ENCODE measurements at regions not wholly inside any gene's neighbourhood (a gene's known extent, or its start where the extent isn't known, plus 50 kb on each side); places are given as distances from the start of the nearest gene placed in this dataset.

DNA sequence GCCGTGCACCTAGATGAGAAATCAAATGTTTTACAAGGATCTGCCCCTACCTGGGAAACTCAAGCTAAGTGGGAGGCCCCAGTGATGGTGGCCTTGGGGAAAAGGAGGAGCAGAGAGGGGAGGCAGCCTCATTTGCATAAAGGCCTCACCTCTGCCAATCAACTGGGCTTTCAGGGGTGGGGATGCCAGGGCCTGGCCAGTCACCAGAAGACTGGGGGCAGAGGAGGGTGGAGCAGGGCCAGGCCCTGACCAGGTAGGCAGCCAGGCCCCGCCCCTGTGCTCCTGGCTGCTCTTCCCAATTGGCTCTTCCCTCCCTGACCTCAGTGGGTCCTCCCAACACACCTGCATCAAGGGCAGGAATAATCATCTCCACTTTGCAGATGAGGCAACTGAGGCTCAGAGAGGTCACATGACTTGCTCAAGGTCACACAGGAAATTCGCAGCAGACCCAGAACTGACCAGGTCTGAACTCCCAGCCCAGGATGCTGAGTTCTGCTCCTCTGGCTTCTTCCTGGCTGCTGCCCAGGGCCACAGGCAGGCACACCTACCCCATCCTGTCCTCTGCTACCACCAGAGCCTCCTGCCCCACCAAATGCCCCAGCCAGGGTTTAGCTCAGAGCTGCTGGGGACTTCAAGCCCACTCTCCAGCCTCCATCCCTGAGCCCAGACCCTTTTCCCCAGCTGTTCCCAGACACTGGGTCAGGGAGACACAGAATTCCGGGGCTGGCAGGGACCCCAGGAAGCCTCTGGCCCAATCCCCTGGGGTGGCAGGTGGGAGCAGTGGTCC, 677.9 kb downstream of the MATN1 start:
- H3K4me1 ChIP-seq (ENCODE audit: control insufficient read depth in 5 of 5, insufficient read depth in 5 of 5, low read length in 5 of 5), result no peaks in the 10 kb centered on the region
- H3K36me3 ChIP-seq (ENCODE audit: control insufficient read depth in 4 of 4, insufficient read depth in 4 of 4, low read length in 4 of 4), result no peaks in the 10 kb centered on the region
- ATAC-seq (ENCODE audit: insufficient read depth, low FRiP score) (no peak), DNase-seq (no peak)
- no peak overlapping the region for H3K9ac ChIP-seq (ENCODE audit: insufficient read depth in 1 of 2, low read length in 2 of 2)
- H3K4me3 ChIP-seq, result no peak overlapping the region
- peaks cover 0 to 13% (median 0%) of the 10 kb centered on the region in 4 donors for H3K9me3 ChIP-seq (ENCODE audit: control insufficient read depth in 4 of 4, insufficient read depth in 3 of 4, low read length in 3 of 4)
- WGBS, 2 donors, result 86 to 93% methylated on average over 4 of the region's 4 CpGs
- no peak overlapping the region for H3K27ac ChIP-seq (ENCODE audit: low read depth in 1 of 2, low read length in 1 of 2)
- no peaks in the 10 kb centered on the region for H3K27me3 ChIP-seq (ENCODE audit: control insufficient read depth in 3 of 3, insufficient read depth in 3 of 3, low read length in 2 of 3)
- TF ChIP-seq, protein P1, sequence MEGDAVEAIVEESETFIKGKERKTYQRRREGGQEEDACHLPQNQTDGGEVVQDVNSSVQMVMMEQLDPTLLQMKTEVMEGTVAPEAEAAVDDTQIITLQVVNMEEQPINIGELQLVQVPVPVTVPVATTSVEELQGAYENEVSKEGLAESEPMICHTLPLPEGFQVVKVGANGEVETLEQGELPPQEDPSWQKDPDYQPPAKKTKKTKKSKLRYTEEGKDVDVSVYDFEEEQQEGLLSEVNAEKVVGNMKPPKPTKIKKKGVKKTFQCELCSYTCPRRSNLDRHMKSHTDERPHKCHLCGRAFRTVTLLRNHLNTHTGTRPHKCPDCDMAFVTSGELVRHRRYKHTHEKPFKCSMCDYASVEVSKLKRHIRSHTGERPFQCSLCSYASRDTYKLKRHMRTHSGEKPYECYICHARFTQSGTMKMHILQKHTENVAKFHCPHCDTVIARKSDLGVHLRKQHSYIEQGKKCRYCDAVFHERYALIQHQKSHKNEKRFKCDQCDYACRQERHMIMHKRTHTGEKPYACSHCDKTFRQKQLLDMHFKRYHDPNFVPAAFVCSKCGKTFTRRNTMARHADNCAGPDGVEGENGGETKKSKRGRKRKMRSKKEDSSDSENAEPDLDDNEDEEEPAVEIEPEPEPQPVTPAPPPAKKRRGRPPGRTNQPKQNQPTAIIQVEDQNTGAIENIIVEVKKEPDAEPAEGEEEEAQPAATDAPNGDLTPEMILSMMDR (IDR thresholded peaks at IDR 0.05; ENCODE audit: control extremely low read depth, extremely low read depth), result no peak

DNA sequence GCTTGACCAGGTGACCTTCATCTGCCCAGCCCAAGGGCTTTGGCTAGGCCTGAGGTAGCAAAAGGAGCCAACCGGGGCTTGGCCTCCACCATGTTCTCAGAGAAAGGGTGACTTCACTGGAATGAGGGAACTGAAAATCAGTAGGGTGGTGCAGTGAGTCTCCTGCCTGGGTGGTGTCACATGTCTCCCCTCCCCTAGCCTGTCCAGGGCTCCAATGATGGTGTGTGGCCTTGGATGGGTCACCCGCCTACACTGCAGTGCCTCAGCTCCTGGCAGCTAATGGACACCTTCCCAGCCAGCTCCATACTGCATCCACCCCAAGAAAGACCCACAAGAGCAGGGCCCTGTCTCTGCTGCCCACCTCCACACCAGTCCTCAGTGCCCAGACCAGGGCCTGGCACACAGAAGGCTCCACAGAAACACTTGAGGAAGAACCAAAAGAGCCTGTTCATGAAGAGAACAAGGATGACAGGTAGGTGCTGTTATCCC, 678.7 kb downstream of the MATN1 start:
- TF ChIP-seq, protein P1 (IDR thresholded peaks at IDR 0.05; ENCODE audit: control extremely low read depth, extremely low read depth), result no peak
- H3K27me3 ChIP-seq (ENCODE audit: control insufficient read depth in 3 of 3, insufficient read depth in 3 of 3, low read length in 2 of 3), result no peaks in the 10 kb centered on the region
- no peak for DNase-seq
- WGBS, 2 donors, result 93 to 94% methylated on average over 2 of the region's 2 CpGs
- no peak for ATAC-seq (ENCODE audit: insufficient read depth, low FRiP score)
- H3K9me3 ChIP-seq (ENCODE audit: control insufficient read depth in 4 of 4, insufficient read depth in 3 of 4, low read length in 3 of 4), result peaks cover 0 to 13% (median 0%) of the 10 kb centered on the region in 4 donors
- no peaks in the 10 kb centered on the region for H3K36me3 ChIP-seq (ENCODE audit: control insufficient read depth in 4 of 4, insufficient read depth in 4 of 4, low read length in 4 of 4)
- no peak overlapping the region for H3K27ac ChIP-seq (ENCODE audit: low read depth in 1 of 2, low read length in 1 of 2)
- no peak overlapping the region for H3K4me3 ChIP-seq
- H3K9ac ChIP-seq (ENCODE audit: insufficient read depth in 1 of 2, low read length in 2 of 2), result no peak overlapping the region
- no peaks in the 10 kb centered on the region for H3K4me1 ChIP-seq (ENCODE audit: control insufficient read depth in 5 of 5, insufficient read depth in 5 of 5, low read length in 5 of 5)

DNA sequence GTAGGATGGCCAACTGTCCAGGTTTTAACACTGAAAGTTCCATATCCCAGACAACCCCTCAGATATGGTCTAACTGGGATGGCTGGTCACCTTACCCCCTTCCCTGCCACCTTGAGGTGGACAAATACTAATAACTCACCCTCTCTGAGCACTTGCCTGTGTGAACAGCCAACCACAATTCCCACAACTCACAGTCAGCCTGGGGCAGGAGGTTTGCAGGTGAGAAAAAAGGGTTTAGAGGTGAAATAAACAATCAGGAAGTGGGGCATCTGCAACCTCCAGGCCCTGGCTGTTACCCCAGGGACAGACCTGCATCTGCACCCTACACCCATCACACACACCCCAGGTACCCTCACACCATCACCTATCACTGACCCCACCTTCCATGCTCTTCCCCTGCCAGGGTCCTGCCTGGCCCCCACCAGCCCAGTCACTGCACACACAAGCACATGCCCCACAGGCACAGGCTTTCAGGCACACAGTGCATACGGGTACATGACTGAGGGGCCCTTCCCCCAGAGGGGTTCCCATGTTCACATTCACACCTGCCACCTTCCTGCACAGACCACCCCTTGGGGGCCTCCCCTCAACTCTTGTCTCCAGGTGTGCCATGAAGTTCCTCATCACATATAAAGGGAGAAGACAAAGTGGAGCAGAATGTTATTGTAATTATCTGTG, 679.5 kb downstream of the MATN1 start:
- Histone ChIP-seq H3K9me3 (ENCODE audit: control insufficient read depth in 4 of 4, insufficient read depth in 3 of 4, low read length in 3 of 4) (peaks cover 0 to 13% (median 0%) of the 10 kb centered on the region in 4 donors), H3K27me3 (ENCODE audit: control insufficient read depth in 3 of 3, insufficient read depth in 3 of 3, low read length in 2 of 3) (no peaks in the 10 kb centered on the region), H3K36me3 (ENCODE audit: control insufficient read depth in 4 of 4, insufficient read depth in 4 of 4, low read length in 4 of 4) (no peaks in the 10 kb centered on the region), H3K4me3 (no peak overlapping the region), H3K4me1 (ENCODE audit: control insufficient read depth in 5 of 5, insufficient read depth in 5 of 5, low read length in 5 of 5) (no peaks in the 10 kb centered on the region), H3K9ac (ENCODE audit: insufficient read depth in 1 of 2, low read length in 2 of 2) (no peak overlapping the region), H3K27ac (ENCODE audit: low read depth in 1 of 2, low read length in 1 of 2) (no peak overlapping the region)
- ATAC-seq (ENCODE audit: insufficient read depth, low FRiP score) (no peak), DNase-seq (no peak)
- WGBS, 2 donors, result 56 to 61% methylated on average over 1 of the region's 1 CpG
- TF ChIP-seq, protein P1 (IDR thresholded peaks at IDR 0.05; ENCODE audit: control extremely low read depth, extremely low read depth), result no peak
